OCI-LY7 (cell line): ENCODE measurements at regions not wholly inside any gene's neighbourhood (a gene's known extent, or its start where the extent isn't known, plus 50 kb on each side); places are given as distances from the start of the nearest gene placed in this dataset.

ENCODE experiments used
- EZH2phosphoT487 ChIP-seq: fragments of 200-600 bp; sonication (generic); IDR thresholded peaks from 2 replicates; pipeline ENCODE4 v1.6.1; 2018; ENCODE audit warnings: low read depth, borderline replicate concordance, mild to moderate bottlenecking, mixed run types, antibody characterized with exemption, low read length, moderate library complexity, mixed read lengths
- TF ChIP-seq, protein P1 (sequence below): fragments of 200-600 bp; sonication (generic); conservative IDR thresholded peaks from 2 replicates; pipeline ENCODE4 v1.5.1; 2014; ENCODE audit warnings: mild to moderate bottlenecking, antibody characterized with exemption, low read length, moderate library complexity, mixed read lengths

DNA sequence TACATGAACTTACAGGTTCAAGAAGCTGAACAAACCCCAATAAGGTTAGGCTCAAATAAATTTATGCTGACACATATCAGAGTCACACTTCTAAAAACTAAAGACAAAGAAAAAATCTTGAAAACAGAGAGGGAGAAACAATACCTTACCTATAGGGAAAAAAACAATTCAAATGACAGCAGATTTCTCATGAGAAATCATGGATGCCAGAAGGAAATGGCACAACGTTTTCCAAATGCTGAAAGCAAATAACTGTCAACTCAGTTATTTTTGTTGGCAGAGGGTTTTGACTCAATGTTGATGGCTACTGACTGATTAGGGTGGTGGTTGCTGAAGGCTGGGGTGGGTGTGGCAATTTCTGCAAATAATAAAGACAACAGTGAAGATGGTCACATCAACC, 239.4 kb downstream of the ARHGAP12 start:
- TF ChIP-seq, protein P1, sequence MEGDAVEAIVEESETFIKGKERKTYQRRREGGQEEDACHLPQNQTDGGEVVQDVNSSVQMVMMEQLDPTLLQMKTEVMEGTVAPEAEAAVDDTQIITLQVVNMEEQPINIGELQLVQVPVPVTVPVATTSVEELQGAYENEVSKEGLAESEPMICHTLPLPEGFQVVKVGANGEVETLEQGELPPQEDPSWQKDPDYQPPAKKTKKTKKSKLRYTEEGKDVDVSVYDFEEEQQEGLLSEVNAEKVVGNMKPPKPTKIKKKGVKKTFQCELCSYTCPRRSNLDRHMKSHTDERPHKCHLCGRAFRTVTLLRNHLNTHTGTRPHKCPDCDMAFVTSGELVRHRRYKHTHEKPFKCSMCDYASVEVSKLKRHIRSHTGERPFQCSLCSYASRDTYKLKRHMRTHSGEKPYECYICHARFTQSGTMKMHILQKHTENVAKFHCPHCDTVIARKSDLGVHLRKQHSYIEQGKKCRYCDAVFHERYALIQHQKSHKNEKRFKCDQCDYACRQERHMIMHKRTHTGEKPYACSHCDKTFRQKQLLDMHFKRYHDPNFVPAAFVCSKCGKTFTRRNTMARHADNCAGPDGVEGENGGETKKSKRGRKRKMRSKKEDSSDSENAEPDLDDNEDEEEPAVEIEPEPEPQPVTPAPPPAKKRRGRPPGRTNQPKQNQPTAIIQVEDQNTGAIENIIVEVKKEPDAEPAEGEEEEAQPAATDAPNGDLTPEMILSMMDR, result no peak
- no peak for TF ChIP-seq EZH2phosphoT487
